LoVo (cell line): ENCODE measurements at regions not wholly inside any gene's neighbourhood (a gene's known extent, or its start where the extent isn't known, plus 50 kb on each side); places are given as distances from the start of the nearest gene placed in this dataset.

Experiments used
- DNase-seq: peaks from one replicate; pipeline ENCODE4 v3.0.0-alpha.2; 2016; ENCODE audit warnings: low spot score

DNA sequence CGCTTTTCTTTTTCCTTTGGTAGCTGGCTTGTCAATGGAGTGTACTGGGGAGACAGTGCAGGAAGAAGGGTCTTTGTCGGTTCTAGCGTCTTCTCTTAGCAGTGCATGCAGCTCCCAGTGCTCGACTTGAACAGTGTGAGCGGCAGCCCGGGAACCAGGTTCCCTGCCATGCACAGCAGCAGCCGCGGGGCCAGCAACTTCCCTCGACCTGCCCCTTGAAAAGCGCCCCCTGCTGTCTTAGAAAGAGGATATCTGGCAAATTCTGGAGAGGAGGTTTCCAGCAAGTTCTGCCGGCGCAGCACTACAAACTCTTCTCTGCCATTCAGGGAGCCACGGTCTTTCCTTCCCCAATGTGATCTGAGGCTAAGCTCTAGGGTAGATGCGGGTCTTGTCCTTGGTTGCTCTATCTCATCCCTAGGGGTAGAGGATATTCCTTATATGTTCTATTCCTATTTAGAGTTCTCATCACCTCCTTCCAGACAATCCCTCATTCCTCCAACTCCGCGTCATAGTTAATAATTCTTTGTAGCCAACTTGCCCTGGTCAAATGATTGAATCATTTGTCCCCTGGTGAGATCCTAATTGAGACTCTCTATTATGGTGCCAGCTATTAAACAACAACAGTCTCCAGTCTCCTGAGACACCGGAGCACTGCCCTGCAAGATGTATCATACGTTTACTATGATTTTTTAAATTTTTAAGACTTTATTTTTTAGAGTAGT lies 451.3 kb downstream of the PMP22 start:
- DNase-seq: no peak

DNA sequence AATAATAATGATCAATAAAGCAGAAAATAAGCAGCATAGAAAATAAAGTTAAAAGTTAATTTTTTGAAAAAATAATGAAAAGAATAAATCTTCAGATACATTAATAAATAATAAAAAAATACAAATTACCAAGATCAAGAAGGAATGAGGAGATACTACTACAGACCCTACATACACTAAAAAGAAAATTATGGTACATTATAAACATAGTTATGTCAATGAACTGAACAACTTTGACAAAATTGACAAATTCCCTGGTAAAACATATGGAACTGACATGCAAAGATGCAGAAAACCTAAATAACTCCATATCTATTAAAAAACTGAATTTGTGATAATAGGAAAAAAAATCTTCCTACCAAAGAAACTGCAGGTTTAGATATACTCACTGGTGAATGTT lies 456.7 kb downstream of the PMP22 start:
- no peak for DNase-seq

DNA sequence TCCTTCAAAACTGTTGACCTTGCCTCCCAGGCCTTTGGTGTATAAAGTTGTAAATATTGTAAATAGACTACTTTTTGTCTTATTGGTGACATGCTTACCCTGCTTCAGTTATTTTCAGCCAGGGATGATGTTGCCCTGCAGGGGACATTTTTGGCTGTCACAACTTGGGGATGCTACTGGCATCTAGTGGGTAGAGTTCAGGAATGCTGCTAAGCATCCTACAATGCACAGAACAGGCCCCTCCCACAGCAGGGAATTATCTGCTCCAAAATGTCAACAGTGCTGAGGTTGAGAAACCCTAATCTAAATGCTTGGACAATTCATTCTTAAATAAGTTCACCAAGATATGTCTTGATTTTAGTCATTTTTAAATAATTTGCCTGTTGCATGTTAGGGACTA lies 459.8 kb downstream of the PMP22 start:
- no peak for DNase-seq

DNA sequence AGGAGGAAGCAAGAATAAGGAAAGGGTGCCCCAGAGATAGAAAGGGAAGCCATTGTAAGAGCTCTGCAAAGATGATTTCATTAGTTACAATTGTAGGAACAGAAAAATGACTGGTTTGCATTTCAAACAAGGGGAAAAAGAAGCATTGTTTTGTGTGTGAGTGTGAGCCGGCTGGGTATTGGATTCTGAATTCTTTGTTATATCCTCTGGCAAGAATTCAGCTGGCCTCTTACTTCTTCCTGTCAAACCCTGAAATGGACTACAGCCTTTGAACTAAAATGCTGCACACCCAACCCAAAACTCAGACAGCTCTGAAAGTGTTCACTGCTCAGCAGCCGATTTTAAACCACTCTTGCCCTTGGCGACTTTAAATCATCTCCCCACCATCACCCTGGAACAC lies 461.3 kb downstream of the PMP22 start:
- DNase-seq: no peak

DNA sequence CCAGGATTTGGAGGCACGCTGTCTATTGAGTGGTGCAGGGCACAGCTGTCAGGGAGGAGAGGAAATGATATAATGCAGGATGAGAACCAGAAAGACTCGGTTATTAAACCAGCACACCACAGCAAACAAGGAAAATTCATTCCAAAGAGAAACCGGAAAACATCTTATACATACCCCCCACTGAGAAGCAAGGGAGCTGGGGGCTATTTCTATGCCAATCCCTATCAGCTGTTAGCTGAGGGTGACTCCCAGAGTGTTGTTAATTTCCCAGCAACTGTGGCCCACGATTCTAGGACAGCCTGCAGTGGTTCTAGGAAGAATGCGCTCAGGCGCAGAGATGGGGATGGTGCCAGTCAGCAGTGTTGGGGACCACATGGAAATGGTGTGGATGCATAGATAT lies 467.3 kb downstream of the PMP22 start:
- no peak for DNase-seq

DNA sequence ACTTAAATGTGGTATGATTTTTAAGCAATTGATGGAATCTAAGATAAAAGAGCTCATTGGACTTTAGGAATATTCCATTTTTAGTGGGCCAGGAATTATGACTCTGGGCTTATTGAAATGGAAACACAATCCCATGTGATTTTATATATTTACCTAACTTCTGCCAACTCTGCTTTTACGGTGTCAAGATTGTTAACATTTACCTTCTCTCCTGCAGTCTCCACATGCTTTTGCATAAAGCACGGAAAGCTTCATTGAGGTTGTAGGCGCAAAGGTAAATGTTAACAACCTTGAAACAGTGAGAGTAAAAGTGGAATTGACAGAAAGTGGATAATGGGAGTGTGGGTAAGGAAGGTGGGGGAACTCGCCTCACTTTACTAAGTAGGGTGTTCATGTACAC lies 468.1 kb downstream of the PMP22 start:
- DNase-seq: no peak

DNA sequence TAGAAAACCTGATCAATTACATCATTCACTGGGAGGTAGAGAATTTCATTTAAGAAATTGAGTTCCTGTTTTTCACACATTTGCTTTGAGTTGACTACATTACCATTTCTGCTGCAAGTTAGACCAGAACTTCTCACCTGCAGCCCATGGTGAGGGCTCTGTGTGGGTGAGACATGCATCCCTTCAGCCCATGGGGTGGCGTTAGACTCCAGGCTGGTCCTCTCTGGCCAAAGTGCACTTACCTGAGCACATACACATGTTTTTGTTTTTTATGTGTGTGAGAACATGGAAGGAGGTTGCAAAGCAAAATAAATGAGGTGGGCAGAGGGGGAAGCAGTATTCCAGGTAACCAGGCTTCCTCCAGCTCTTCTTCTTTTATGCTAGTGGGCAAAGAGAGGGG lies 470.2 kb downstream of the PMP22 start:
- no peak for DNase-seq

DNA sequence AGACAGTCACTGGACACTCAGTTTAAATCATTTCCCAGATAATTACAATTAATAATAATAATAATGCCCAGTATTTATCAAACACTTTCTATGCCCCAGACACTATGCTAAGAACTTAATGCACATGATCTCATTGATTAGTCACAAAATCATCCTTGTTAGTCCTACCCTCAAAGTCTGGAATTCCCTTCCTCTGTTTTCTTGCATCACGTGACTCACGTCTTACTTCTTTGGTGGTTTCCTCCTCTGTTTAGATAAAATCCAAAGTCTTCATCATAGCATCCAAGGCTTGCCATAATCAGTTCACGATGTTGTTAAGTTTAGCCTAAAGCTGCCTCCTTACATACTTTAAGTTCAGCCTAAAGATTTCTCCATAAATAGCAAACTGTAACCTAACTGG lies 471.9 kb downstream of the PMP22 start:
- DNase-seq: no peak

DNA sequence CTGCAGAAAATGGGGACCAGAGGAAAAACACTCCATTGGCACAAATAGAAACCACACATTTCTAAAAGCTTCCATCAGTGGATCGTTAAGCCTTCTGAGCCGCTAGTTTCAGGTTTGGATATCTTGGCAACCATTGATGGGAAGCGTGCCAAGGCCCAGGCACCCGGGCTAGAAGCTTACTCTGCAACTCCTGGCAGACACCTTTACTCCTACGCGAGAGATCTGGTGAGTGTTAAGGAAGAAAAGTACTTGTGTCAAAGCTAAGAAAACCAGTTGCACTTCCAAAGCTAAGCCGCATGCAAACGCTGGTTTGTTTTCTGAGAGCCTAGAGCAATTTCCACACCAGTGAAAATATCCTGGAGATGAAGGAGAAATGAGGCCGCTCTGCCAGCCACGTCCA lies 472.4 kb downstream of the PMP22 start:
- no peak for DNase-seq

DNA sequence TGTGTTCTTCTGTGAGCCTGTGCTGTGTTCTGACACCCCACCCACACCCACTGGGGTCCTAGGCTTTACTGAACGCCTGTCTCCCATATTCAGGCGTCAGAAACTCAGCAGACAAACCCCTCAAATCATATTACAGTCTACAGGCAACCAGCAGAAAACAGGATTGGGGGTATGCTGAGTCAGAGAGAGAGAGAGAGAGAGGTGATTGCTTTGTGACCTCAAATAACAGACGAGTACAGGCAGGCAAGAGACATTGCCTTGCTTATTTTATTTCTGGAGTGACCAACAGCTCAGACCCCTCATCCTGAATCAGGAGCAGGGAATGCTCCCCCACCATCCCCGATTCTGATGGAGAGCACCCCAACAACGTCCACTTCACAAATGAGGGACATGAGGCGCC lies 473.9 kb downstream of the PMP22 start:
- no peak for DNase-seq

DNA sequence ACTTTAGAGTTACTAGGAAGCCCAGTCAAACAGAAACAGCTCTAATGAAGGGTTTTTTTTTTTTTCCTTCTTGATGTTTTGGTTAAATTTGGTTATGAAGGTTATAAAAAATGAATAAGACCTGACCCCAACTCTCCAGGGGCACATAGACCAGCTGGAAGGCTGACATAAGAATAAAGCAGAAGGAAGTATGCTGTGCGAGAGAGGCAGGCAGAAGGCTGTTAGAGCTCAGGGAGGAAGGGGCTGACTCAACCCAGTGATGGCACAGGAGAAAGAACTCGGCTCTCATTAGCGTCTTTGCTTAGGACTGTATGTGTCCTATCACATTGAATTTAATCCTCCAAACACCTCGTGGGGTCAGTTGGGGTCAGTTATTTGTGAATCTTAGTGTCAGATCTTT lies 474.6 kb downstream of the PMP22 start:
- DNase-seq: no peak

DNA sequence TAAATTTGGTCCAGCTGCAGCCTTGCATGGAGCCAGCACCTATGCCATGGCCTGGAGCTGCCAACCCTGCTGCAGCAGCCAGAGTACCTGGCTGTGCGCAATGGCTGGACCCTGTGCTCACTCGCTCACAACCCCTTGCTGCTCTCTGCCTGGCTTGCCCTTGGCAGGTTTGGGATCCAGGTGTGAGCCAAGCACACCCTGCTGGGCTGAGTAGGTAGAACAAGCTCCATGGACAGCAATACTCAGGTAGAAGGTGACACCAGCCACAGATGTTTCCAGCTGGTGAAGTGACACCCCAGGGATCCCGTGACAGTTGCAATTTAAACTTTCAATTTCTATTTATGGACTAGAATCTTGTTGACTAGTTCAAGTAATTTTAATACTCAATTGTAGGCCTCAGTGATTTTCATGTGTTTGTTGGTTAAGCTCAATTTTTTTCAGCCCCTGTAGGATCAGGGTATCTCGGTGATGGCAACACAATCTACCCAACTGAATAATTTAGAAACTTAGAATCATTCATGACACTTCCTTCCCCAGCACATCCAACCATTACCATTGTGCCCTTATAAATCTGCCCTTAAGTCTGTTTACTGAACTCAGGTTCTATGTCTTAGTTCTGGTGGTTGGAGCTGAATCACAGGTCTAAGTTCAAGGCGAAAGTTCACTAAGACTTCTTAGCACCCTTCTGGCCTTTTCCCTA lies 480.0 kb downstream of the PMP22 start:
- no peak for DNase-seq

DNA sequence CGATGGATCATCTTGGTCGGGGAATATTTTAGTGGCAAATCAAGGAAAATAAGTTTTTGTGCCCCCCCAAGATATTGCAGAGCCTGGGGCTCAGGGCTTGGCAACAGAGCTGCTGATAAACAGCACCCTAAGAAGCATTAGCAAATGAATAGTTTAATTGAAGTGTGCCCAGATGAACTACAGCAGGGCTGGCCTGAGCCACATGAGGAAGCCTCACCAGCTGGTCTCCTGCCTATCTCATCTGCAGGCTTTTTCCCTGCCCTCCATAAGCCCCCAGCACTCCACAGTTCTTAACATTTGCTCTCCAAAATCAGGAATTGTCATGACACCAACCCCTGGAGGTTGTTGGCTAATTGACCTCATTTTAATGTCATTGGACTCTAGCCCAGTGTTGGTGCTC lies 480.2 kb downstream of the HS3ST3B1 start:
- DNase-seq: no peak

DNA sequence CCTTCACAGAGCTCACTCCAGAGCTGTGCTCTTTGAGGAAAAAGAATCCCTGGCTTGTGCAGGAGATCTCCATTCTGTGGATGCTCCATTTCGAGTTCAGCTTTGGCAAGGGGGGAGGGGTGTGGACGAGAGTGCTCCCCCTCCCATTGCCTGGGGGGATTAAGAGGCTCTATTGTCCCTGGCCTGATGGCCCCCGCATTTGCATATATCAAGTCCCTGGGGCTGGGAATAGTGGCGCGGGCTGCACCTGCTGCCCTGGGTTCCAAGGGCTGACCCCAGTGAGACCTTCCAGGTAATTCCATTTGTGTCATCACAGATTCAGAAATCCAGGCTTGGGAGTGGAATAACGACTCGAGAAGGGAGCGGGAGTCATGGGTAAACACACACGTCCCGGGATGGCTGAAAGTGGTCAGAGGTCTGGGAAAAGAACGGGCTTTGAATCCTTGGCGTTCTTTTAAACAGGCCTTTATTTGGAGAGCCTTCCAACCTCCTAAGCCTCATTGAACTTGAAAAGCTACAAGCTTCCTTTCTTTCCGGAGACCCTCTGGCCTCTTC lies 479.3 kb downstream of the HS3ST3B1 start:
- no peak for DNase-seq

DNA sequence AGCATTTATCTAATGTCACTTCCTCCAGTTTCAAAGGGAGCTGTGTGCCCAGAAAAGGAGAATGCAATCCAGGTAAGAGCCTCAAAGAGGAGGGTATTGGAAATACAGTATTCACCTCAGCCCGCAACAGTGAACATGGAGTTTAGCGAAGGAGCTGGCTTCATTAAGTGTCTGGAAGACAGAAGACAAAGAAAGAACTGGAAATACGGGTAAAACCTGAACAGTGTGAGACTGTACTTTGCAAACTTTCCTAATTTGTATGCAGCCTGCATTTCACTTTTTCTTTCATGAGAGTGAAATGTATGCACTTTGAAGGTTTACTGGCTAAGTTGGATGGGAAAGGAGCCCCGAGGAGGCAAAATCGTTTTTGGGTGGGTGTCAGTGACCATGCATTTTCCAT lies 478.4 kb downstream of the HS3ST3B1 start:
- no peak for DNase-seq

DNA sequence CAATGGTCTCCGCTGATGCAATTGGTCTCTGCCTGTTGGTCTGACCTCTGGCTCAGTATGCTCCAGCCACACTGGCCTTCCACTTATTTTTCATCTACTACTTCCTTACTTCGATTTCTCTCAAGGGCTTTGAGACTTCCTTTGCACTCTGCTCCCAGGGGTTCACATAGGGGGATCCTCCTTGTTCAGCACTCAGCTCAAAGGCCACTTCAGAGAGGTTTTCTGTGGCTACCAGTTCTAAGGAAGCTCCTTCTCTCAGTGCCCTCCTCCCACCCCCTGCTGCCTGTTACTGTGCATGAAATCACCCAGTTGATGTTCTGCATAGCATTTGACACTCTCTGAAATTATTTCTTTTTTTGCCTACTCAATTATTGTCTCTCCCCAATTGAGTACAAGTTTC lies 476.4 kb downstream of the HS3ST3B1 start:
- no peak for DNase-seq

DNA sequence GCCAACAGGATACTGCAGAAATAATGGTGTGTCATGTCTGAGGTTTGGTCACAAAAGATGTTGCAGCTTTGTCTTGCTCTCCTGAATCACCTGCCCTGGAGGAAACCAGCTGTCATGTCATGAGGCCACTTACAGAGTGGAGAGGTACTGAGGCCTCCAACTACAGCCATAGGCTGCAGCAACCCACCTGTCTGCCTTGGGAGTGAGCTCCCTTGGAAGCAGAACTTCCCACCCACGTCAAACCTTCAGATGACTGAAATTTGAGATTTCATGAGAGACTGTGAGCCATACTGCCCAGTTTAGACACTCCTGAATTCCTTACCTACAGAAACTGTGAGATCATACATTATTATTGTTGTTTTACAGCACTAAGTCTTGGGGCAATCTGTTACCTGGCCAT lies 475.9 kb downstream of the HS3ST3B1 start:
- DNase-seq: no peak

DNA sequence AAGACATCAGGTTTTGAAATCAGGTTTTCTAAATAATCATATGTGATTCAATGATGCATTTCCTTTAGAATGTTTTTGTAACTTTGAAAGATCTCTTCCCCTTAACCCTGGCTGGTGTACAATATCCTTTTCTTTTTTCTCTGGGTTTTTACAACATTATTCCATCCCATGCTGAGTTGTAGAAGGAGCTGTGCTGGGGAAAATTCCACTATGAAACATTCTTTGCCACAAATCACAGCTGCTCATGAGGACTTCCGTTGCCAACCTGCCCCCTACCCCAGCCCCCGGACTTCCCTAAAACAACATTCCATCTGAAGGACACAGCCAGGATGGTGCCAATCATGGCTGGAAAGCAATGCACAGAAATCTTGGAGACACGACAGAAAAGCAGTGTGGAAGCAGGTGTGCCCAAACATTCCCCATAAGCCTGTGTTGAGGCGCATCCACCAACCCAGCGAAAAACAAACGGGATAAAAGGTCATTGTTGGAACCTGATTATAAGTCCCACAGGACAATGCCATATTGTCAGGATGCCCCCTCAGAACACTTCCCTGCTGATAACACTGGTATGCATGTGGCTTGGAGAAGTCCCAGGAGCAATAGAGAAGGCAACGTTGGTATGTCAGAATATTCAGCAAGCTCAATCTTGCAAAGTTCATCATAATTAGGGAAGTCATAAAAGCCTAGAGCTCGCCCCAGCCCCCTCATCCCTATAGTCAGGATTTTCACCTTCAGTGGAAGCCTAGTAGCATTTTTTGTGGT lies 475.0 kb downstream of the HS3ST3B1 start:
- no peak for DNase-seq

DNA sequence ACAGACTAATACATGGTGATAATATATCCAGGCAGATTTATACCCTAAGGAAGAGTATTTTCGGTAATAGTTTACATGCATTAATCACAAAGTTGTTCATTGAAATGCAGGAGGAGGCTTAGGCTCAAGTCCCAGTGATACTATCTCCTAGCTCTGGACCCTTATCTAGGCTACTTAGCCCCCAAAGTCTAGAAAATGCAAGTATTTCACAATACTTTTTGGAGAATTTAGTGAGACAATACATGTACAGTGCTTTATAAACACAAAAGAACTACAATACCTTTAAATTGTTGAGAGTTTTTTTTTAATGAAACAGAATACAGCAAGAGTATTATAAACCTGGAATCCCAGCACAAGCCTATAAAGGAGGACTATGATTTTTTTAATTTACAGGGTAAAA lies 473.9 kb downstream of the HS3ST3B1 start:
- no peak for DNase-seq

DNA sequence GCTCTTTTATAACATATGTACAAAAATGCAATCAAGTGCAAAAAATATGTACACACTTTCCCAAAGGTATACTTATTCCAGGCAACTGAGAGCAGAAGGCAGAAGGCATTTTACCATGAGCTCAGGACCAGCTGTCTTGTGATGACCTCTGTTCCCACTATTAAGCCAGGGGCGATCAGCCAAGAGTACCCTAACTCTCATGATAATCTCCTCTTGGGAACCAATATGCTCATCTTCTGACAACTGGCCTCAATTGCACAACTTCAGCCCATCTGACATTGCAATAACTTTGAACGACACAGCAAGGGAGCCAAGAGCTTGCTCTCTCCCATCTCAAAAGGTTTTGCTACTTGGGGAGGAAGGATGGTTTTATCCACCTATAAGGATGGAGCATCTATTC lies 471.9 kb downstream of the HS3ST3B1 start:
- no peak for DNase-seq

DNA sequence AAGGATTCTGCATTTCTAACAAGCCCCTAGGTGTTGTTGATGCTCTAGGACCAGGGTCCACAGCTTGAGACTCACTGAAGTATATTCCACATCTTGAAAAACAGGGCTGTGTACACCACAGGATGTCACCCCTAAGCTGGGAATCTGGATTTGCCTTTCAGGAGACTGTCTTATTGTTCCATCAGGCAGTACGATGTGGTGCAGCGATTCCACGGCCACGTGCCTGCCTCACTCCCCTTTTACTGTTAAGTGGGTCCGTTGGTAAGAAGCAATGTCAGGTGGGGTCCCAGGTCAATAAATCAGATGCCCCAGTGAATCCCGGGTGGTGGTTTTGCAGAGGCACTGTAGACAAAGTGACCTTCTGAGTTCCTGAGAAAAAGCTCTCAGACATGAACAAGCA lies 470.7 kb downstream of the HS3ST3B1 start:
- DNase-seq: no peak

DNA sequence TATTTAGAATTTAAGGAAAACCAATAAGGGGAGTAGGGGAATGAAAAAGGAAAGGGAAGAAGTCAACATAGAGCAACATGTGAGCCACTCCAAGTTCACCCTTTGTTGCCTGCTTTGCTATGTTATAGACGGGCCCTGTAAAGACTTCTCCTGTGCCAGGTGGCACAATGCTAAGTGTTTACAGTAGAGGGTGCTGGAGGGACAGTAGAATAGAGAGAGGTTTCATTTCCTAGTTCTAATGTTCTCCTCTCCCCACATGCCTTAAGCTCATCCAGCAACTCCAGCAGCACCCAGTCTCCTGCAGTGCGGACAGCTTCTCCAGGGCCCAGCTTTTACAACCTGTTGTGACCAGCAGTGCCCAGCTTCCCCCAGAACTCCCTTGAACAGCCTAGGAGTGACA lies 468.0 kb downstream of the HS3ST3B1 start:
- no peak for DNase-seq
